ENCODE measurements at regions not wholly inside any gene's neighbourhood (a gene's known extent, or its start where the extent isn't known, plus 50 kb on each side); places are given as distances from the start of the nearest gene placed in this dataset.
A peak's percentile ranks its signal among the peaks of the same experiment; 100 is the strongest.
"Not testable (repeated sequence)": the region's sequence is repeated elsewhere in the genome, so short reads cannot be mapped to it uniquely, and the experiment has no call there.

GRCh38 chr1:91605566-91605965, 104.9 kb downstream of the CDC7 start:
- no peak for DNase-seq

GRCh38 chr1:91606546-91607078, 106.0 kb downstream of the CDC7 start:
- DNase-seq = no peak

GRCh38 chr1:91607686-91608085, 107.0 kb downstream of the CDC7 start:
- DNase-seq = not testable (repeated sequence)

- no peak for DNase-seq
Observed at GRCh38 chr1:91608876-91609275, 108.2 kb downstream of the CDC7 start.

GRCh38 chr1:91609551-91609950, 108.9 kb downstream of the CDC7 start:
- DNase-seq = no peak

- DNase-seq = no peak
Observed at GRCh38 chr1:91610102-91610501, 109.5 kb downstream of the CDC7 start.

- no peak for DNase-seq
Observed at GRCh38 chr1:91610789-91611188, 110.1 kb downstream of the CDC7 start.

- DNase-seq = no peak
Observed at GRCh38 chr1:91611483-91611917, 110.8 kb downstream of the CDC7 start.

- DNase-seq = no peak
Observed at GRCh38 chr1:91613595-91613994, 112.9 kb downstream of the CDC7 start.

- no peak for DNase-seq
Observed at GRCh38 chr1:91616712-91617111, 116.1 kb downstream of the CDC7 start.

- no peak for DNase-seq
Observed at GRCh38 chr1:91617285-91617765, 116.7 kb downstream of the CDC7 start.

- DNase-seq = peak in 2 of 58 donors; percentile 15 to 41
Observed at GRCh38 chr1:91619881-91620280, 119.2 kb downstream of the CDC7 start.

GRCh38 chr1:91621360-91621759, 120.7 kb downstream of the CDC7 start:
- no peak for DNase-seq

GRCh38 chr1:91621907-91622306, 121.3 kb downstream of the CDC7 start:
- no peak for DNase-seq

GRCh38 chr1:91622616-91623015, 122.0 kb downstream of the CDC7 start:
- peak in 51 of 58 donors; percentile 4 to 83 (median 50) for DNase-seq

- DNase-seq = peak in 4 of 58 donors; percentile 7 to 32 (median 14)
Observed at GRCh38 chr1:91623020-91623419, 122.4 kb downstream of the CDC7 start.

- no peak for DNase-seq
Observed at GRCh38 chr1:91624331-91624730, 123.7 kb downstream of the CDC7 start.

Data from anterior cingulate cortex (tissue), 58 donors.